NCI-H2081 (cell line): ENCODE measurements at regions not wholly inside any gene's neighbourhood (a gene's known extent, or its start where the extent isn't known, plus 50 kb on each side); places are given as distances from the start of the nearest gene placed in this dataset.
"Not testable (repeated sequence)": the region's sequence is repeated elsewhere in the genome, so short reads cannot be mapped to it uniquely, and the experiment has no call there.

Source experiments
- DNase-seq, 2 experiments: peaks; one replicate each; lab custom pipeline; 2025; lab: John Stamatoyannopoulos, UW

- not testable (repeated sequence) for DNase-seq
These were observed 78.9 kb upstream of the VEPH1 start for GRCh38 chr3:157581956-157582636.

GRCh38 chr3:157581371-157581770, 78.2 kb upstream of the VEPH1 start:
- no peak for DNase-seq

- no peak for DNase-seq
These were observed 75.0 kb upstream of the VEPH1 start for GRCh38 chr3:157578181-157578580.

GRCh38 chr3:157574531-157574930, 71.3 kb upstream of the VEPH1 start:
- DNase-seq: no peak

- DNase-seq: no peak
These were observed 70.7 kb upstream of the VEPH1 start for GRCh38 chr3:157573780-157574378.

- no peak for DNase-seq
These were observed 70.1 kb upstream of the VEPH1 start for GRCh38 chr3:157573281-157573680.

GRCh38 chr3:157572559-157573270, 69.5 kb upstream of the VEPH1 start:
- DNase-seq: peak; percentile 69 to 79

GRCh38 chr3:157566596-157566995, 63.4 kb upstream of the VEPH1 start:
- DNase-seq: no peak

- DNase-seq: no peak
These were observed 56.2 kb upstream of the VEPH1 start for GRCh38 chr3:157559401-157559800.
